Type B pancreatic cell (in vitro differentiated cells): ENCODE measurements at regions not wholly inside any gene's neighbourhood (a gene's known extent, or its start where the extent isn't known, plus 50 kb on each side); places are given as distances from the start of the nearest gene placed in this dataset.

Source experiments
- DNase-seq: peaks from one replicate; pipeline ENCODE4 v3.0.0; 2021; ENCODE audit warnings: mixed read lengths; ENCODE audit not compliant: unreplicated experiment; ENCODE audit errors: extremely low spot score
- H3K27ac Mint-ChIP-seq: 2 replicates; pipeline ENCODE4 v1.8.0; 2021; ENCODE audit warnings: mild to moderate bottlenecking, mixed read lengths
- H3K27me3 Mint-ChIP-seq: 2 replicates; pipeline ENCODE4 v1.8.0; 2021; ENCODE audit warnings: mixed read lengths
- H3K36me3 Mint-ChIP-seq: 2 replicates; pipeline ENCODE4 v1.8.0; 2021; ENCODE audit warnings: mixed read lengths
- H3K4me1 Mint-ChIP-seq: one replicate; pipeline ENCODE4 v1.8.0; 2021; ENCODE audit warnings: mixed read lengths; ENCODE audit not compliant: unreplicated experiment
- H3K4me3 Mint-ChIP-seq: 2 replicates; pipeline ENCODE4 v1.8.0; 2021; ENCODE audit warnings: mild to moderate bottlenecking, mixed read lengths
- H3K9me3 Mint-ChIP-seq: 2 replicates; pipeline ENCODE4 v1.8.0; 2021; ENCODE audit warnings: mixed read lengths
- TF ChIP-seq, protein P1 (sequence below): fragments of 200-600 bp; sonication (generic); conservative IDR thresholded peaks from 2 replicates; pipeline ENCODE4 v1.5.0; 2021; ENCODE audit warnings: antibody characterized with exemption, mild to moderate bottlenecking

DNA sequence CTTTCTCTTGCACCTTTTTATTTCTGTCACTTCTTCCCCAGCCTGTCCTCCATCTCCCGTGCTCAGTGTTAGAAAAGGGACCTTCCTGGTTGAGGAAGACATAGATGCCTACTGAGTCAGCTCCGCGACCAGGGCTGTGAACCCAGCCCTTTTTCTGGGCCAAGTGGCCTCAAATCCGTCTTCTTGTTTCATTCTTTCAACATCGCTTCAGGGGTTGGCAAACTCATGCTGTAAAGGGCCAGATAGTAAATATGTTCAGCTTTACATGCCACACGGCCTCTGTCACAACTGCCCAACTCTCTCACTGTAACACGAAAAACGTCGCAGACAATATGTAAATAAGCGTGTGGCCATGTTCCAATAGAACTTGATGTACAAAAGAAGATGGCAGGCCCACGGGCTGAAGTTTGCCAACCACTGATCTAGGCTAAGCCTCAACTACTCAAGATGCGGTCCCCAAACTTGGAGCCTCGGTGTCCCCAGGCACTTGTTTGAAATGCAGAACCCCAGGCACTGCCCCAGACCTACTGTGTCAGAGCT is 338.4 kb downstream of the MN1 start:
- TF ChIP-seq, protein P1, sequence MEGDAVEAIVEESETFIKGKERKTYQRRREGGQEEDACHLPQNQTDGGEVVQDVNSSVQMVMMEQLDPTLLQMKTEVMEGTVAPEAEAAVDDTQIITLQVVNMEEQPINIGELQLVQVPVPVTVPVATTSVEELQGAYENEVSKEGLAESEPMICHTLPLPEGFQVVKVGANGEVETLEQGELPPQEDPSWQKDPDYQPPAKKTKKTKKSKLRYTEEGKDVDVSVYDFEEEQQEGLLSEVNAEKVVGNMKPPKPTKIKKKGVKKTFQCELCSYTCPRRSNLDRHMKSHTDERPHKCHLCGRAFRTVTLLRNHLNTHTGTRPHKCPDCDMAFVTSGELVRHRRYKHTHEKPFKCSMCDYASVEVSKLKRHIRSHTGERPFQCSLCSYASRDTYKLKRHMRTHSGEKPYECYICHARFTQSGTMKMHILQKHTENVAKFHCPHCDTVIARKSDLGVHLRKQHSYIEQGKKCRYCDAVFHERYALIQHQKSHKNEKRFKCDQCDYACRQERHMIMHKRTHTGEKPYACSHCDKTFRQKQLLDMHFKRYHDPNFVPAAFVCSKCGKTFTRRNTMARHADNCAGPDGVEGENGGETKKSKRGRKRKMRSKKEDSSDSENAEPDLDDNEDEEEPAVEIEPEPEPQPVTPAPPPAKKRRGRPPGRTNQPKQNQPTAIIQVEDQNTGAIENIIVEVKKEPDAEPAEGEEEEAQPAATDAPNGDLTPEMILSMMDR: no peak
- Mint-ChIP-seq H3K27ac (no peak overlapping the region), H3K4me1 (peaks cover 30% of the 10 kb centered on the region), H3K4me3 (no peak overlapping the region), H3K9me3 (no peaks in the 10 kb centered on the region), H3K36me3 (no peaks in the 10 kb centered on the region), H3K27me3 (peaks cover 24% of the 10 kb centered on the region)
- no peak for DNase-seq

DNA sequence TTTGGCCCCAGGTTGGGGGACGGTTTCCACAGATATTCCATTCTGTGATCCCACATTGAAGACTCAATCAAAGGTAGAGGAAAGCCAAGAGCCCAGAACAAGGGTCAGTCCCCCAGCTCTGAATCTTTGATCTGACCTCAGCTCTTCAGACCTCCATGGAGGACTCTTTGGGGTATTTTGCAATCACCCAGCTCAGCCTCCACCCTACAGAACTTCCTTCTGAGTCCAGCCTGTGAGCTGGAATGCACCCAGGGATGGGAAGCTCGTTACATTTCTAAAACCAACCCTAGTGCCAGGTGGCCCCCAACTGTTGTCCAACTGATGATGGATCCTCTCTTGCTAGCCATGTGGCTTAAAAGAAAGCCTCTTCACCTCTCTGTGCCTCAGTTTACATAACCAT is 335.3 kb downstream of the MN1 start:
- Mint-ChIP-seq H3K36me3 (no peaks in the 10 kb centered on the region), H3K4me1 (peaks cover 19% of the 10 kb centered on the region), H3K27ac (no peak overlapping the region), H3K9me3 (no peaks in the 10 kb centered on the region), H3K4me3 (no peak overlapping the region), H3K27me3 (peaks cover 9% of the 10 kb centered on the region)
- TF ChIP-seq, protein P1: no peak
- no peak for DNase-seq

DNA sequence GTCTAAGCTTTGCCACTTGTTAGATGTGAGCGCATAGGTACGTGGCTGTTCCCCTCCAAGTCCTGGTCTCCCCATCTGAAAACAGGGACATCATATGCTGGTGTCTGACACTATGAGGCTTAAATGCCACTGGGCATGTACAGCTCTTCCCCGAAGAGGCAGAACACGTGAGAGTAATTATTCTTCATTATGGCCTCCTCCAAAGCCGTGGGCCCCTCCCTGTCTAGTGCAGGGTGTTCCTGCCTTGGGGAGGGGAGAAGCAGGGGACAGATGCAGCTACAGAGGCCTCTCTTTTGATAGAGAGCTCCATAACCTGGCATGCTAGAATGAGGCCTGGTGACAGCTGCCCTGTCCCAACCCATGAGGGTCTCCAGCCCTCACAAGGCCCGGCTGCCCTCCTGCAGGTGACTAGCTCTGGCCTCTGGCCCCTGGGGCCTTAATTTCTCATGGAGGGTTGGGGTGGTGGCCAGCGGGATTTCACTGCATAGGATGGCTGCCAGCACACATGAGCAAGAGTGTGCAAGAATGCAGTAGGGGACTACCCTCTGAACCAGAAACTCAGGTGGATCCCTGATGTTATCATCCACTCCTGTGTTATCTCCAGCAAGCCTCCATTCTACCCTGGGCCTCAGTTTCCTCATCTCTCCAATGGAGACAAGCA is 334.6 kb downstream of the MN1 start:
- Mint-ChIP-seq H3K9me3 (no peaks in the 10 kb centered on the region), H3K4me1 (peaks cover 12% of the 10 kb centered on the region), H3K27ac (no peak overlapping the region), H3K36me3 (no peaks in the 10 kb centered on the region), H3K27me3 (peaks cover 5% of the 10 kb centered on the region), H3K4me3 (no peak overlapping the region)
- no peak for DNase-seq
- TF ChIP-seq, protein P1: no peak

DNA sequence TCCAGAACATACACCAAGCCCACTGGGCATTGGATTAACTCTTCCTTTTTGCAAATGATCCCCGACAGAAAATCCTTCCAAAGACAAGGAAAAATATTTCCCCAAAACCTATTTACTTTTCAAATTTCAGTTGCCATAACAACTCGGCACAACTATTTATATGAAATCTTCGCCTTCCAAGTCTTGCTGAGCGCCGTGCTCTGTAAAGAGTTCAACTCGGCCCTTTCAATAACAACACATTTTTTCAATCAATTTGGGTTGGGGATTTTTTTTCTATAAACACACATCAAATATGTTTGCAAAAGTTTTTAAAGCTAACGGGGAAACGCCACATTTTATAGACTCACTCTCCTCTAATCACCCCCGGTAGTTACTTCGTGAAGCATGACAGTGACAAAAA is 333.8 kb downstream of the MN1 start:
- H3K27me3 Mint-ChIP-seq: peaks cover 4% of the 10 kb centered on the region
- H3K36me3 Mint-ChIP-seq: no peaks in the 10 kb centered on the region
- H3K9me3 Mint-ChIP-seq: no peaks in the 10 kb centered on the region
- no peak for DNase-seq
- TF ChIP-seq, protein P1: no peak
- peaks cover 10% of the 10 kb centered on the region for H3K4me1 Mint-ChIP-seq
- no peak overlapping the region for H3K27ac Mint-ChIP-seq
- H3K4me3 Mint-ChIP-seq: no peak overlapping the region

DNA sequence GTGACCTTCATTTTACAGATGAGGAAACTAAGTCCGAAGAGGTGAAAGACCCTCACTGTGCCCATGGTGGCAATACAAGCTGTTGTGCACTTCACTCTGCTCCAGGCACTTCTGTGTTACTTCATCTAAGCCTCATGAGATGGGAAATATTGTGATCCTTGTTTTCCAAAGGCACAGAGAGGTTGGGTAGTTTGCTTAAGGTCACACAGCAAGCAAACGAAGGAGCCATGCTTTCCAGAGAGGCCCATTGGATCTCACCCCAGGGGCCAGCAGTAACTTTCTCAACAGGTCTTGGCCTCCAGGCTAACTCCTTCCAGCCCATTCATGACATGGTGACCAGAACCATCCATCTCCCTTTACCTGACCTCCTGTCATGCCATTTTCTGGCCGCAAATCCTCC is 332.8 kb downstream of the MN1 start:
- Mint-ChIP-seq H3K27ac (no peak overlapping the region), H3K4me3 (no peak overlapping the region), H3K27me3 (no peaks in the 10 kb centered on the region), H3K9me3 (no peaks in the 10 kb centered on the region), H3K36me3 (no peaks in the 10 kb centered on the region), H3K4me1 (peaks cover 9% of the 10 kb centered on the region)
- TF ChIP-seq, protein P1: no peak
- no peak for DNase-seq
